Adipocyte (in vitro differentiated cells): ENCODE measurements at regions not wholly inside any gene's neighbourhood (a gene's known extent, or its start where the extent isn't known, plus 50 kb on each side); places are given as distances from the start of the nearest gene placed in this dataset.
A peak's percentile ranks its signal among the peaks of the same experiment; 100 is the strongest.

Source experiments
- DNase-seq: peaks from one replicate; pipeline ENCODE4 v3.0.0-alpha.2; 2015; ENCODE audit warnings: low read depth
- H3K27me3 ChIP-seq: replicated peaks from 2 replicates; pipeline ENCODE4 v1.7.0; 2013; ENCODE audit warnings: mild to moderate bottlenecking, low read length, moderate library complexity; ENCODE audit not compliant: control insufficient read depth, insufficient read depth
- H3K36me3 ChIP-seq: 2 replicates; pipeline ENCODE4 v1.7.0; 2013; ENCODE audit warnings: low read length, mild to moderate bottlenecking, moderate library complexity; ENCODE audit not compliant: control insufficient read depth, insufficient read depth, severe bottlenecking
- H3K4me1 ChIP-seq: 2 replicates; pipeline ENCODE4 v1.7.0; 2013; ENCODE audit warnings: mild to moderate bottlenecking, low read length, moderate library complexity; ENCODE audit not compliant: control insufficient read depth, insufficient read depth
- H3K4me3 ChIP-seq: 2 replicates; pipeline ENCODE4 v1.7.0; 2013; ENCODE audit warnings: mild to moderate bottlenecking, low read length, moderate library complexity
- H3K9ac ChIP-seq: 2 replicates; pipeline ENCODE4 v1.7.0; 2013; ENCODE audit warnings: mild to moderate bottlenecking, low read length, moderate library complexity
- H3K9me3 ChIP-seq: 2 replicates; pipeline ENCODE4 v1.7.0; 2013; ENCODE audit warnings: mild to moderate bottlenecking, low read length, moderate library complexity; ENCODE audit not compliant: control insufficient read depth

- H3K36me3 ChIP-seq = no peaks in the 10 kb centered on the region
- no peaks in the 10 kb centered on the region for H3K4me1 ChIP-seq
- no peaks in the 10 kb centered on the region for H3K9me3 ChIP-seq
- no peak for DNase-seq
- no peak overlapping the region for H3K4me3 ChIP-seq
- H3K9ac ChIP-seq = no peak overlapping the region
- peaks cover 36% of the 10 kb centered on the region for H3K27me3 ChIP-seq
Measured at GRCh38 chr17:33739714-33740113, 446.6 kb upstream of the ASIC2 start.

- Histone ChIP-seq H3K9ac (no peak overlapping the region), H3K27me3 (peaks cover 44% of the 10 kb centered on the region), H3K4me3 (no peak overlapping the region), H3K9me3 (no peaks in the 10 kb centered on the region), H3K4me1 (no peaks in the 10 kb centered on the region), H3K36me3 (no peaks in the 10 kb centered on the region)
- no peak for DNase-seq
Measured at GRCh38 chr17:33745047-33745760, 452.1 kb upstream of the ASIC2 start.

GRCh38 chr17:33749171-33749570, 456.1 kb upstream of the ASIC2 start:
- Histone ChIP-seq H3K27me3 (peaks cover 47% of the 10 kb centered on the region), H3K9ac (no peak overlapping the region), H3K4me1 (no peaks in the 10 kb centered on the region), H3K9me3 (no peaks in the 10 kb centered on the region), H3K4me3 (no peak overlapping the region), H3K36me3 (no peaks in the 10 kb centered on the region)
- no peak for DNase-seq

GRCh38 chr17:33750943-33751701, 458.0 kb upstream of the ASIC2 start:
- DNase-seq = peak; percentile 78
- H3K9me3 ChIP-seq = no peaks in the 10 kb centered on the region
- peak overlapping the region; percentile 63 for H3K4me3 ChIP-seq
- H3K9ac ChIP-seq = no peak overlapping the region
- no peaks in the 10 kb centered on the region for H3K36me3 ChIP-seq
- no peaks in the 10 kb centered on the region for H3K4me1 ChIP-seq
- H3K27me3 ChIP-seq = peaks cover 43% of the 10 kb centered on the region

- Histone ChIP-seq H3K4me3 (peak overlapping the region; percentile 63), H3K4me1 (no peaks in the 10 kb centered on the region), H3K36me3 (no peaks in the 10 kb centered on the region), H3K9ac (no peak overlapping the region), H3K27me3 (peaks cover 43% of the 10 kb centered on the region), H3K9me3 (peaks cover 2% of the 10 kb centered on the region)
- DNase-seq = peak; percentile 0
Measured at GRCh38 chr17:33751702-33752065, 458.6 kb upstream of the ASIC2 start.

- Histone ChIP-seq H3K4me3 (no peak overlapping the region), H3K9me3 (peaks cover 5% of the 10 kb centered on the region), H3K9ac (no peak overlapping the region), H3K36me3 (no peaks in the 10 kb centered on the region), H3K4me1 (no peaks in the 10 kb centered on the region), H3K27me3 (peaks cover 45% of the 10 kb centered on the region)
- DNase-seq = no peak
Measured at GRCh38 chr17:33753452-33753851, 460.4 kb upstream of the ASIC2 start.

- no peak for DNase-seq
- Histone ChIP-seq H3K9me3 (peaks cover 5% of the 10 kb centered on the region), H3K4me1 (no peaks in the 10 kb centered on the region), H3K4me3 (no peak overlapping the region), H3K9ac (no peak overlapping the region), H3K36me3 (no peaks in the 10 kb centered on the region), H3K27me3 (peaks cover 30% of the 10 kb centered on the region)
Measured at GRCh38 chr17:33756021-33756420, 462.9 kb upstream of the ASIC2 start.

GRCh38 chr17:33765871-33766270, 472.8 kb upstream of the ASIC2 start:
- Histone ChIP-seq H3K27me3 (peaks cover 26% of the 10 kb centered on the region), H3K36me3 (no peaks in the 10 kb centered on the region), H3K4me3 (no peak overlapping the region), H3K4me1 (no peaks in the 10 kb centered on the region), H3K9ac (no peak overlapping the region), H3K9me3 (no peaks in the 10 kb centered on the region)
- DNase-seq = no peak

- no peaks in the 10 kb centered on the region for H3K36me3 ChIP-seq
- no peak for DNase-seq
- H3K27me3 ChIP-seq = peaks cover 26% of the 10 kb centered on the region
- no peak overlapping the region for H3K4me3 ChIP-seq
- no peaks in the 10 kb centered on the region for H3K4me1 ChIP-seq
- no peaks in the 10 kb centered on the region for H3K9me3 ChIP-seq
- no peak overlapping the region for H3K9ac ChIP-seq
Measured at GRCh38 chr17:33766721-33767120, 473.6 kb upstream of the ASIC2 start.

GRCh38 chr17:33769066-33769465, 476.0 kb upstream of the ASIC2 start:
- Histone ChIP-seq H3K36me3 (no peaks in the 10 kb centered on the region), H3K4me1 (no peaks in the 10 kb centered on the region), H3K9me3 (no peaks in the 10 kb centered on the region), H3K27me3 (peaks cover 26% of the 10 kb centered on the region), H3K9ac (no peak overlapping the region), H3K4me3 (no peak overlapping the region)
- DNase-seq = no peak

- Histone ChIP-seq H3K27me3 (peaks cover 13% of the 10 kb centered on the region), H3K9ac (no peak overlapping the region), H3K36me3 (no peaks in the 10 kb centered on the region), H3K4me1 (no peaks in the 10 kb centered on the region), H3K4me3 (no peak overlapping the region), H3K9me3 (no peaks in the 10 kb centered on the region)
- no peak for DNase-seq
Measured at GRCh38 chr17:33776304-33776703, 478.8 kb upstream of the CCL2 start.
